RWPE1 (cell line): ENCODE measurements at regions not wholly inside any gene's neighbourhood (a gene's known extent, or its start where the extent isn't known, plus 50 kb on each side); places are given as distances from the start of the nearest gene placed in this dataset.

ENCODE experiments used
- CTCF ChIA-PET: fragments of 350-600 bp; sonication (Branson Sonifier 250); formaldehyde crosslinking; extraction: SDS; loops from one replicate; lab custom pipeline; 2021; lab: Yijun Ruan, JAX
- POLR2A ChIA-PET: fragments of 400-600 bp; formaldehyde crosslinking; extraction: SDS; loops from one replicate; lab custom pipeline; 2020; ENCODE audit warnings: antibody characterized with exemption; ENCODE audit not compliant: low non-redundant PET; lab: Yijun Ruan, JAX
- DNase-seq: peaks from one replicate; pipeline ENCODE4 v3.0.0; 2012; ENCODE audit warnings: low spot score
- H3K27ac ChIP-seq: fragments of 450-650 bp; 2 replicates; pipeline ENCODE4 v1.5.1; 2017
- TF ChIP-seq, protein P1 (sequence below): fragments of 450-650 bp; conservative IDR thresholded peaks from 2 replicates; pipeline ENCODE4 v1.5.1; 2017; ENCODE audit warnings: low read depth, mild to moderate bottlenecking

DNA sequence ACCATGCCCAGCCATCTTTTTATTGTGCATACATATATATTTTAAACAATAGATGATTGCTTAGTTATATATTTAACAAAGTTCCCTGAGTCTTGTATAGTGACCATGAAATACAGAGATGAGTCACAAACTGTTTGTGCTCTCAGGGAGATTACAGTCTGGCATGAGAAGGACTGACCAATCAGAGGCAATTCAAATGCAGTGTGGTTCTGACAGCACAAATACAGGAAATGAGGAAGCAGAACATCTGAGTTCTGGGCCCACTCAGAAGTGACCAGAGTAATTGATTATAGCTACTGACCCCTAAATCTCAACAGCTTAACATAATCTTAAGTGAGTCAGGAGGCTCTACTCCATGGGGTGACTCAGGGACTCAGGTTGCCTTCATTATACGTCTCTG, 534.5 kb downstream of the OMA1 start:
- TF ChIP-seq, protein P1, sequence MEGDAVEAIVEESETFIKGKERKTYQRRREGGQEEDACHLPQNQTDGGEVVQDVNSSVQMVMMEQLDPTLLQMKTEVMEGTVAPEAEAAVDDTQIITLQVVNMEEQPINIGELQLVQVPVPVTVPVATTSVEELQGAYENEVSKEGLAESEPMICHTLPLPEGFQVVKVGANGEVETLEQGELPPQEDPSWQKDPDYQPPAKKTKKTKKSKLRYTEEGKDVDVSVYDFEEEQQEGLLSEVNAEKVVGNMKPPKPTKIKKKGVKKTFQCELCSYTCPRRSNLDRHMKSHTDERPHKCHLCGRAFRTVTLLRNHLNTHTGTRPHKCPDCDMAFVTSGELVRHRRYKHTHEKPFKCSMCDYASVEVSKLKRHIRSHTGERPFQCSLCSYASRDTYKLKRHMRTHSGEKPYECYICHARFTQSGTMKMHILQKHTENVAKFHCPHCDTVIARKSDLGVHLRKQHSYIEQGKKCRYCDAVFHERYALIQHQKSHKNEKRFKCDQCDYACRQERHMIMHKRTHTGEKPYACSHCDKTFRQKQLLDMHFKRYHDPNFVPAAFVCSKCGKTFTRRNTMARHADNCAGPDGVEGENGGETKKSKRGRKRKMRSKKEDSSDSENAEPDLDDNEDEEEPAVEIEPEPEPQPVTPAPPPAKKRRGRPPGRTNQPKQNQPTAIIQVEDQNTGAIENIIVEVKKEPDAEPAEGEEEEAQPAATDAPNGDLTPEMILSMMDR = no peak
- H3K27ac ChIP-seq = no peak overlapping the region
- ChIA-PET POLR2A (no interaction called here), CTCF (no interaction called here)
- no peak for DNase-seq

DNA sequence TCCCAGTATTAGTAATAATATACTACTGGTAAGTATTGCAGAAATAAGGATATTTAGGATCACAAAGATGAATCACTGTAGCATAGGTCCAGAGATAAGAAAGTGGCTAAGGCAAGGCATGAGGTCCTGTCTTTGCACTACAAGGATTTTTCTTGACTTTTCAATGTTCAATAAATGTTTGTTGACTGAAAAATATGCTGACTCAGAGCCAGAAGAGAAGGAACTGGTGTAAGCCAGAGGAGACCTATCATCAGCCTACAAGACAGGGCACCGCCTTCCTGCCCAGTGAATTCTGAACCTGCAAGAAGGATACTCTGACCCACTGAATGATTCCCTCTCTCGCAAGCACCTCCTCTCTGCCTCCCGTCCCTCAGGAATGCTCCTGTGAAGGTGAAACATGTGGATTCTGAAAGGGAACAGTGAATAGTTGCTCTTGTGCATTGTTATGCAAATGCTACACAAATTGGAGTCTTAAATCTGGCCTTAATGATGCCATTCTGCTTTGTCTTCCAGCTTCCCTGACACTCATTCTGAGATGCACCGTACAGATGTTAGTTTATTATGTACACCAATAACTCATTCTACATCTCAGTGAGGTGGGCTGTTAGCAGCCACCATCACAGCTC, 540.0 kb downstream of the OMA1 start:
- TF ChIP-seq, protein P1 = no peak
- DNase-seq = no peak
- no peak overlapping the region for H3K27ac ChIP-seq
- POLR2A ChIA-PET = no interaction called here
- CTCF ChIA-PET = no interaction called here

DNA sequence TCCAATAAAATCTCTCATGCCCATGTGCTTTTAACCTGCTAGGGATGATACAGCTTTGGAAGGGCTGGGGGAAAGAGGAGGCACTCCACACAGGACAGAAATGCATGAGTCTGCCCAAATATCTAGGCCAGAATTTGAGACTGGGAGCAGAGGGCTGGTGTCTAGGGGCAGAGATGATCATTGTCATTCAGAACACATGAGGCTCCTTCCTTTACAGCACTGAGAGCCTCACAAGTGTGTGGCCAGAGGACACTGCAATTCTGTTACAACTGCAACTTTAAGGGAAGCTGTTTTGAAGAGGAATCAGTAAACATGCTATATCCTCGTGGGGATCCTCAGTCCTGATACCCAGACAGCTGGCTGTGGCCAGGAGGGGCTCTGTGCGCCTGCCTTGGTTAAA, 541.3 kb downstream of the OMA1 start:
- TF ChIP-seq, protein P1 = no peak
- ChIA-PET POLR2A (no interaction called here), CTCF (no interaction called here)
- no peak for DNase-seq
- no peak overlapping the region for H3K27ac ChIP-seq

DNA sequence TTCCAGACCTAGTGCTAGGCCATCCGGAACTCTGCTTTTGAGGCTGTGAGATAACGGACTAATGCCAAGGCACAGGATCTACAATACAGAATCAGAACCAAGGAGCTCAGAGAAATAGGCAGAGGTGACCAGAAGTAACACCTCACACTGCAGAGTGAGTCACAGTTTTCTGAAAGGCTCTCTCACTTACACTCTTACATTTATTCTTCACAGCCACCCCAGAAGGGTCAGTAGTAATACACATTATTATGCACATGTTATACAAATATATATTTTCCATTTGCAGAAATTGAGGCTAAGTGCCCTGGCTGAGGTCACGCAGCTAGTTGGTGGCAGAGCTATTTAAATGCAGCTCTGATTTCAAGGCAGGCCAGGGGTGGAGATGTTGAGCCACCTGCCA, 542.5 kb downstream of the OMA1 start:
- no peak overlapping the region for H3K27ac ChIP-seq
- ChIA-PET POLR2A (no interaction called here), CTCF (no interaction called here)
- TF ChIP-seq, protein P1 = no peak
- no peak for DNase-seq

DNA sequence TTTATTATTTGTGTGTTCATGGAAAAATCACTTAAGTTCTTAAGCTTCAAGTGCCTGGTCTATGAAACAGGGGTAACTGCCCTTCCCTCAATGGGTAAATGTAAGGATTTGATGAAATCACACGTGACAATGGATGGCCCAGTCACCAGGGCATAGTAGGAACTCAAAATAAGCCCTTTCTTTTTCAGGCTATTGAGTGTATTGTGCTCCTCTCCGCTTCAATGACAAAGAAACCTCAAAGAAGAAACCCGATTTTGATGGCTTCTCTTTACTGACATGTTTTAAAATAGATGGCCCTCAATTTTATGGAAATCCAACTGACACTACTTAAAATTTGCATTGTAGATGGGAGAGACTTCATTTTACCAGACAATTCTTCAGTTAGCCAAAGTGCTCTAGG, 543.5 kb downstream of the OMA1 start:
- CTCF ChIA-PET = no interaction called here
- H3K27ac ChIP-seq = no peak overlapping the region
- no peak for DNase-seq
- POLR2A ChIA-PET = no interaction called here
- TF ChIP-seq, protein P1 = no peak

DNA sequence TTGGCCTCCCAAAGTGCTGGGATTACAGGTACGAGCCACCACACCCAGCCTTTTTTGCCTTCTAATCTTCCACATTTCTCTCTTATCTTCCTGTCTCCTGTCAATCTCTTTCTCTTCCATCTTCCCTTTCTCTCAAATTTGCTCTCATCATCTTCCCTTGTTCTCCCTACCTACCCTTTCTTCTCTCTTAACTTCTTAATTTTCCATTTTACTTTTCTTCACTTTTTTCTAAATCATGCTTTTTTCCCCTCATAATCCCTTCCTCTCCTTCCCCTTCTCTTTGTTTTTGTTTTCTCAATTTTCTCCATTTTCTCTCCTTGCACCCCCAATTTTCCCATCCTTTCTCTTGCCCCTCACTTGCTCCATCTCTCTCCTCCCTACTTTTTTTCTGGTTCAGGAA, 545.7 kb downstream of the OMA1 start:
- no peak overlapping the region for H3K27ac ChIP-seq
- ChIA-PET POLR2A (no interaction called here), CTCF (no interaction called here)
- TF ChIP-seq, protein P1 = no peak
- no peak for DNase-seq
